GM21825 (cell line): ENCODE measurements at regions not wholly inside any gene's neighbourhood (a gene's known extent, or its start where the extent isn't known, plus 50 kb on each side); places are given as distances from the start of the nearest gene placed in this dataset.
A peak's percentile ranks its signal among the peaks of the same experiment; 100 is the strongest.
"Not testable (repeated sequence)": the region's sequence is repeated elsewhere in the genome, so short reads cannot be mapped to it uniquely, and the experiment has no call there.

Source experiments
- ATAC-seq: cut with Tn5 transposase; IDR thresholded peaks from one replicate; pipeline ENCODE4 v1.9.1; 2021; ENCODE audit warnings: mild to moderate bottlenecking, moderate library complexity; ENCODE audit not compliant: unreplicated experiment

DNA sequence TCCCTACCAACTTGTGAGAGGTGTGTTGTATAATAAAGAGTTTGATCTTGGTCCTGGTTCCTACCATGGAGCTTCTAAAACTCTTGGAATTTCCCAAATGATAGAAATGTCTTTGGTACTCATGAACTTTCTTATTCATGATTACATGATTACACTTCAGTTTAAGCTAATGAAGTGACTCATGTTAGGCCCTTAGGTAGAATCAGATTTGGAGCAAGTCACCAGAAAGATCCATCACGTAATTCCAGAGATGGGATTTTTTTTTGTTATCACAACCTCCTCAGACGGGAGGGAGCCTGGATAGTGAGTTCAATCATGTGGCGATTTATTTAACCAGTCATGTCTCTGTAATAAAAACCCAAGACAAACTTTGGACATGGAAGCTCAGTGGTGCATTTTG lies 1287.6 kb upstream of the ZEB2 start:
- no peak for ATAC-seq

GRCh38 chr2:145806546-145806945 lies 1286.6 kb upstream of the ZEB2 start:
- no peak for ATAC-seq

GRCh38 chr2:145802133-145802532 lies 1282.2 kb upstream of the ZEB2 start:
- ATAC-seq, result no peak

DNA sequence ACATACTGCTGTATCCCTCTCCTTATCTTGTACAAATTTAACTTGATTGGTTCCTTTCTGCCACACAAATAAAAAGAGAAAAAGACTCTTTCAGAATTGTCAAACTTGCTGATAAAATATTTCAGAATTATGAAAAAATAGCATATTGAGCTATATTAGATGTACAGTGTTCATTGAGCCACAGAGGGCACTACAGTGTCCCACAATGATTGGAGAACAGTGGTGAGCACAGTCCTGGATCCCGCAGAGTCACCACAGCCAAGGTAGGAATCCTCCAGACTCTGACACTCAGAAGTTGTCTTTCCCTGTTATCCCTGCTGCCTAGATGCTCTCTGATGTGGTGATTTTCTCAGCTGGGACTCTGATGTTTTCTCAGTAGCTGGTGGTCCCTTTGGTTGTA lies 1281.3 kb upstream of the ZEB2 start:
- ATAC-seq, result no peak

GRCh38 chr2:145800151-145801091 lies 1280.5 kb upstream of the ZEB2 start:
- ATAC-seq, result no peak

DNA sequence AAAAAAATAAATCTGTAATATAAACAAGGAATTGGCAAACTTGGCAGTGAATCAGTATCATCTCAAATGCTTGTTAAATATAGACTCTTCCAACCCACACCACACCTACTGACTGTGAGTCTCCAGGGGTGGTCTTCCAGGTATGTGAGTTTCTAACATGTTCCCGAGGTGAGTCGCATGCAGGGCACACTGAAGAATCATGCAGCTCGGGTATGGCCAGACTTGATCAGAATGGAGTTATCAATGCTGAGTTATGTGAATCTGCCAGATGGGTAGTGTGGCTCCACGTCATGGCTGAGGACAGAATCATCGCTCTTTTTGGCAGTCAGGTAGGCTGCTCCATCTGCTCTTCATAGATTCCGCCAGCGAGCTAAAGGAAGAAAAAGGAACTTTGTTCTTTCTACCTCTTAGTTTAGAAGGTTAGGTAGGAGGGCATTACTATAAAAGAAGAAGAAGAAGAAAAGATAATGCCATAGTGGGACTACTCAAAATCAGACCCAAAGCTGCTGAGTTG lies 1279.7 kb upstream of the ZEB2 start:
- ATAC-seq, result no peak

- no peak for ATAC-seq
Observed at GRCh38 chr2:145798419-145798818, 1278.5 kb upstream of the ZEB2 start.

GRCh38 chr2:145797692-145798091 lies 1277.8 kb upstream of the ZEB2 start:
- ATAC-seq, result no peak

DNA sequence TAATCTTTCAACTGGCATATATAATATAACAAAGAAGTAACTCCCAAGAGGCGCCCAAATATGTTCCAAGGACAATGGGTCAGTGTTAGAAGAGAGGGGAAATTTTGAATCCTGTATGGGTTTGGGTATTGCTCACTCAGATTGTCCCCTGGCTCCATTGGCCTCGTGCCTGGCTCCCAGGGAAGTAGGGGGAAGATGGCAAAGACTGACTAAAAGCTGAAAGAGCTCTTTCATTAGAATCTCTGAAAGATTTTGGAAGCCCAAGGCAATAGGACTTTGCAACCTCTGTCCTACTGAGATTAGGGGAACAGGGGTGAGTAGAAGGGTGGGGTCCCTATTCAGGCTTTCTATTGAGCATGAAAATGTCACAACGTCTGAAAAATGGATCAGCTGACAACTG lies 1272.8 kb upstream of the ZEB2 start:
- ATAC-seq, result no peak

- ATAC-seq, result no peak
Observed at GRCh38 chr2:145789636-145790035, 1269.7 kb upstream of the ZEB2 start.

- ATAC-seq, result not testable (repeated sequence)
Observed at GRCh38 chr2:145787597-145788361, 1267.9 kb upstream of the ZEB2 start.

GRCh38 chr2:145782607-145783006 lies 1262.7 kb upstream of the ZEB2 start:
- ATAC-seq, result not testable (repeated sequence)

GRCh38 chr2:145777914-145778313 lies 1258.0 kb upstream of the ZEB2 start:
- no peak for ATAC-seq

DNA sequence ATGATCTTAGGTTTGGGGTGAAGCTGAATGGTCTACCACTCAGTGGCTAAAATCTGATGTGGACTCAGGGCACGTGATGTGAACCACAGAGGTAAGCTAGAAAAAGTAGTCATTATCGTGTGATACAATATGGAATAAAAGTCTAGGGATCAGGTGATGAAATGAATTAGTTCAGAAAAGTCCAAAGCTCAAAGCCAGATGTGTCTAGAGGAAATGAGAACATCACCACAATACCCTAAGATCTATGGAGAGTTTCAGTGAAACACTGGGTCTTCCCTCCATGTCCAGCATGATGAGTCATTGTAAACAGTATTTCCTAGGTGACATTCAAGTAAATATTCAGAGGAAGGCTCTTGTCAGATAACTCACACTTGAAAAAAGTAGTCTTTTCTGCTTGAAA lies 1257.4 kb upstream of the ZEB2 start:
- ATAC-seq, result no peak

- ATAC-seq, result no peak
Observed at GRCh38 chr2:145775591-145775990, 1255.7 kb upstream of the ZEB2 start.

DNA sequence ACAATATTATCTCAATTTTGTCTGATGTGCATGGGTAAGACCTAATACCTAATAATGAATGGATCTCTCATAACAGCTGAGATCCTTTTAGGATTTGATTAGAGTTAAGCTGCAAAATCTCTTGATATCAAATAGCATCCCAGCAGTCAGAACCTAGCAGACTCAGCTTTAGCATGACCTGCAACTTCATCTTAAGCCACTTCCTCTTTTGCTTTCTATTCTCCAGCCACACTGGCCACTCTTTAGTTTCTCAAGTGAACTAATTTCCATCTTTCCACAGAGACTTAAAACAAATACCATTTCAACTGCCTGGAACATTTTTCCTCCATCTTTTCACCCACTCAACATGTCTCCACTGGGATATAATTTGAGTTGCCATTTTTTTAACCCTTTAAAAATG lies 1251.6 kb upstream of the ZEB2 start:
- peak; percentile 85 for ATAC-seq

GRCh38 chr2:145769011-145769716 lies 1249.2 kb upstream of the ZEB2 start:
- ATAC-seq, result no peak

DNA sequence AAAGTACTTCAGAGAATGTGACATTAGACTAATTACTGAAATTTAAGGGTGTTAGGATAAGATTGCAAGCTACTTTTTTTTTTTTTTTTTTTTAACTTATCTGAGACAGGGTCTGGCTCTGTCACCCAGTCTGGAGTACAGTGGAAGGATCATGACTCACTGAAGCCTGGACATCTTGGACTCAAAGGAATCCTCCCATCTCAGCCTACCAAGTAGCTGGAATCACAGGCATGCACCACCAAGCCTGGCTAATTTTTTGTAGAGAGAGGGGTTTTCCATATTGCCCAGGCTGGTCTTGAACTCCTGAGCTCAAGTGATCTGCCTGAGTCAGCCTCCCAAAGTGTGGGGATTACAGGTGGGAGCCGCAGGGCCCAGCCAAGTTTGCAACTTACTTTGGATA lies 1246.0 kb upstream of the ZEB2 start:
- ATAC-seq, result no peak

DNA sequence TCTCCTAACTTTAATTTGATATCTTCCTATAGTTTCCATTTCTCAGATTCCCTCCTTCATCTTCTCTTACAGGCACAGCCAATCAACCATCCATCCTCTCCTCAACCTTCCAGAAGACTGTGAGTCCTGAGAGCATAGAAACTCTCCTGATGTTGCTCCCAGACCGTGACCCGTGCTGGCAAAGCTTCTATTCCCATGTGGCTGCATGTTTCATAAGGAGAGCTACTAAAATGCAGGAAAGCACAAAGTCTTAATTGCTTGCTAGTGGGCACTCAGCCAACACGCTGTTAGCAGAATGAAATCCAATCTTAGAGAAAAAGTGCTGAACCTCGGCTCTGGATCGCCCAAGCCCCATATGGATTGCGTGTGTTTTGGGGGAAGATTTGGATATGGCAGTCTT lies 1244.7 kb upstream of the ZEB2 start:
- no peak for ATAC-seq

DNA sequence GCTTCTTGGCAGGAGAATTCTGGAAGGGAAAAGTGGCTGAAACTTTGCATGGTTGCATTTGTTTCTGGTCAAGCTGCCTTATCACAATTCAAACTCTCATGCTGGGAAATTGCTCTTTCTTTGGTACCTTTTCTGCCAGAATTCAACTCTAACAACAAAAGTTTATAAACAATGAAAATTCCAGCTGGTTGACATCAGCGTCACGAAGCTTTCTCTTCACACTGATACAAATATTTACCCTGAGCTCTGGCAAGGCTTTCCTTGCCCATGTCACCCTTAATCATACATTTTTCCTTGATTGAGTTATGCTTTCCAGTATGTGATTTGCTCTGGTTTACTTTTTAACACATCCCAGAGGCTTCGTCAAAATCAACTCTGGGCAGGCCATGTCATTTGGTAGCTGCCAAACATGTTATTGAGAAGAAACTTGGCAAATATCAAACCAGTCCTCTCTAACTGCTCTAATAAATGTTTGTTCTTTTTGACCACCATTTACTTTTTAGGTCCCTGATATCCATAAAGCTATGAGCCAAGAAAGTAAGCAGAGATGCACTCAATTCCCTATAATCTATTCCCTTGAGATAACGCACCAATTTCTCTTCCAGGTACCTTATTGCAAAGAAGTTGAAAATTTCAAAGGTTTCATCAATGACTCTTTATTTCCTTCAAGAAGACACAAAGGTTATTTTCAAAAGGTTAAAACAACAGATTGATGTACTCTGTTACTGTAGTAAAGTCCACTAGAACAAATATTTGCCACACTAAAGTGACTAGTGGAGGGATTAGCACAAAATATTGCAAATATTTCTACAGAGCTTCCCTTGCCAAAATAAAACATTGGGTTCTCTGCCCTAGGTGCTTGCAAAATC lies 1241.1 kb upstream of the ZEB2 start:
- no peak for ATAC-seq
